ENCODE measurements at regions not wholly inside any gene's neighbourhood (a gene's known extent, or its start where the extent isn't known, plus 50 kb on each side); places are given as distances from the start of the nearest gene placed in this dataset.
A peak's percentile ranks its signal among the peaks of the same experiment; 100 is the strongest.
"Not testable (repeated sequence)": the region's sequence is repeated elsewhere in the genome, so short reads cannot be mapped to it uniquely, and the experiment has no call there.

- no TSS peak for BruUV-seq (replicated peaks)
- FAIRE-seq (no peak), DNase-seq (ENCODE audit: low read depth, low spot score) (peak; percentile 12)
- intact Hi-C loops (cut with micrococcal nuclease) (no loop called here), dilution Hi-C loops (cut with MboI; ENCODE audit: extremely low pct_ligation_motif_present, low sequenced_read_pairs) (no loop called here)
- Histone ChIP-seq H3K4me2 (ENCODE audit: insufficient read depth, low read length) (no peak overlapping the region), H3K9me1 (replicated peaks; ENCODE audit: control insufficient read depth, extremely low read depth, insufficient read depth, low read length) (no peaks in the 10 kb centered on the region), H3K9me3 (replicated peaks; ENCODE audit: control insufficient read depth, insufficient read depth, low read length) (no peaks in the 10 kb centered on the region), H3K9ac (replicated peaks; ENCODE audit: extremely low read depth, insufficient read depth, low read length) (no peak overlapping the region), H3K36me3 (ENCODE audit: control insufficient read depth in 2 of 2, extremely low read depth in 1 of 2, insufficient read depth in 2 of 2, low read length in 2 of 2) (no peaks in the 10 kb centered on the region), H2AFZ (ENCODE audit: low read depth, low read length) (no peak overlapping the region), H3K27me3 (ENCODE audit: control insufficient read depth in 2 of 2, insufficient read depth in 2 of 2, low read length in 2 of 2) (no peaks in the 10 kb centered on the region), H3K79me2 (ENCODE audit: control insufficient read depth, insufficient read depth, low read length) (no peaks in the 10 kb centered on the region), H3K4me1 (ENCODE audit: control insufficient read depth, extremely low read depth, insufficient read depth, low read length) (no peaks in the 10 kb centered on the region), H3K4me3 (replicated peaks in 1 of 3; ENCODE audit: insufficient read depth in 1 of 3, low read depth in 1 of 3, low read length in 3 of 3) (no peak overlapping the region), H3K27ac (ENCODE audit: insufficient read depth, low read depth, low read length) (no peak overlapping the region), H4K20me1 (replicated peaks; ENCODE audit: control insufficient read depth, extremely low read depth, insufficient read depth, low read length) (no peaks in the 10 kb centered on the region)
- TF ChIP-seq JUN (IDR thresholded peaks at IDR 0.05; ENCODE audit: borderline replicate concordance, insufficient read depth, insufficient read length, low read depth) (no peak), FOS (IDR thresholded peaks at IDR 0.05; ENCODE audit: borderline replicate concordance, insufficient read depth, low read length) (peak; percentile 22)
- POLR2A ChIA-PET: no interaction called here
- CTCF ChIA-PET: no interaction called here
These were observed 156.4 kb upstream of the MINDY3 start for GRCh38 chr10:16016688-16017087.

- no peak overlapping the region for H3K4me3 ChIP-seq (replicated peaks in 1 of 3; ENCODE audit: insufficient read depth in 1 of 3, low read depth in 1 of 3, low read length in 3 of 3)
- no peaks in the 10 kb centered on the region for H3K9me3 ChIP-seq (replicated peaks; ENCODE audit: control insufficient read depth, insufficient read depth, low read length)
- POLR2A ChIA-PET: no interaction called here
- BruUV-seq (replicated peaks): no TSS peak
- no peak overlapping the region for H3K9ac ChIP-seq (replicated peaks; ENCODE audit: extremely low read depth, insufficient read depth, low read length)
- H4K20me1 ChIP-seq (replicated peaks; ENCODE audit: control insufficient read depth, extremely low read depth, insufficient read depth, low read length): no peaks in the 10 kb centered on the region
- no peaks in the 10 kb centered on the region for H3K36me3 ChIP-seq (ENCODE audit: control insufficient read depth in 2 of 2, extremely low read depth in 1 of 2, insufficient read depth in 2 of 2, low read length in 2 of 2)
- dilution Hi-C loops (cut with MboI; ENCODE audit: extremely low pct_ligation_motif_present, low sequenced_read_pairs) (no loop called here), intact Hi-C loops (cut with micrococcal nuclease) (no loop called here)
- H3K9me1 ChIP-seq (replicated peaks; ENCODE audit: control insufficient read depth, extremely low read depth, insufficient read depth, low read length): no peaks in the 10 kb centered on the region
- no peak overlapping the region for H3K4me2 ChIP-seq (ENCODE audit: insufficient read depth, low read length)
- H3K27me3 ChIP-seq (ENCODE audit: control insufficient read depth in 2 of 2, insufficient read depth in 2 of 2, low read length in 2 of 2): no peaks in the 10 kb centered on the region
- DNase-seq (ENCODE audit: low read depth, low spot score) (no peak), FAIRE-seq (no peak)
- CTCF ChIA-PET: no interaction called here
- no peak overlapping the region for H3K27ac ChIP-seq (ENCODE audit: insufficient read depth, low read depth, low read length)
- H3K79me2 ChIP-seq (ENCODE audit: control insufficient read depth, insufficient read depth, low read length): no peaks in the 10 kb centered on the region
- TF ChIP-seq GATA2 (IDR thresholded peaks at IDR 0.05; ENCODE audit: insufficient read depth, insufficient read length, low read depth, low read length) (no peak), EZH2 (IDR thresholded peaks at IDR 0.05; ENCODE audit: borderline replicate concordance, low read depth, low read length, severe bottlenecking) (no peak), POLR2AphosphoS5 (IDR thresholded peaks at IDR 0.05; ENCODE audit: insufficient read depth, low read depth, low read length) (no peak), MAX (IDR thresholded peaks at IDR 0.05; ENCODE audit: insufficient read depth, insufficient read length) (no peak), CTCF (IDR thresholded peaks at IDR 0.05; ENCODE audit: extremely low read depth in 1 of 2, insufficient read depth in 1 of 2, low read depth in 1 of 2, low read length in 2 of 2) (no peak), POLR2A (IDR thresholded peaks at IDR 0.05; ENCODE audit: low read depth, low read length) (no peak), FOS (IDR thresholded peaks at IDR 0.05; ENCODE audit: borderline replicate concordance, insufficient read depth, low read length) (no peak), MYC (IDR thresholded peaks at IDR 0.05; ENCODE audit: low read depth, low read length) (no peak), JUN (IDR thresholded peaks at IDR 0.05; ENCODE audit: borderline replicate concordance, insufficient read depth, insufficient read length, low read depth) (no peak)
- H3K4me1 ChIP-seq (ENCODE audit: control insufficient read depth, extremely low read depth, insufficient read depth, low read length): no peaks in the 10 kb centered on the region
- no peak overlapping the region for H2AFZ ChIP-seq (ENCODE audit: low read depth, low read length)
These were observed 160.5 kb upstream of the MINDY3 start for GRCh38 chr10:16020836-16021235.

GRCh38 chr10:16026832-16027231 lies 166.5 kb upstream of the MINDY3 start:
- FAIRE-seq; POLR2A ChIA-PET; H3K27ac ChIP-seq (ENCODE audit: insufficient read depth, low read depth, low read length); intact Hi-C loops (cut with micrococcal nuclease); H3K9me1 ChIP-seq (replicated peaks; ENCODE audit: control insufficient read depth, extremely low read depth, insufficient read depth, low read length); H3K4me1 ChIP-seq (ENCODE audit: control insufficient read depth, extremely low read depth, insufficient read depth, low read length); H4K20me1 ChIP-seq (replicated peaks; ENCODE audit: control insufficient read depth, extremely low read depth, insufficient read depth, low read length); H2AFZ ChIP-seq (ENCODE audit: low read depth, low read length); CTCF ChIA-PET; H3K9ac ChIP-seq (replicated peaks; ENCODE audit: extremely low read depth, insufficient read depth, low read length); dilution Hi-C loops (cut with MboI; ENCODE audit: extremely low pct_ligation_motif_present, low sequenced_read_pairs); H3K79me2 ChIP-seq (ENCODE audit: control insufficient read depth, insufficient read depth, low read length); BruUV-seq (replicated peaks); H3K27me3 ChIP-seq (ENCODE audit: control insufficient read depth in 2 of 2, insufficient read depth in 2 of 2, low read length in 2 of 2); H3K4me3 ChIP-seq (replicated peaks in 1 of 3; ENCODE audit: insufficient read depth in 1 of 3, low read depth in 1 of 3, low read length in 3 of 3); H3K9me3 ChIP-seq (replicated peaks; ENCODE audit: control insufficient read depth, insufficient read depth, low read length); H3K36me3 ChIP-seq (ENCODE audit: control insufficient read depth in 2 of 2, extremely low read depth in 1 of 2, insufficient read depth in 2 of 2, low read length in 2 of 2); DNase-seq (ENCODE audit: low read depth, low spot score); H3K4me2 ChIP-seq (ENCODE audit: insufficient read depth, low read length): not testable (repeated sequence)

Measured in endothelial cell of umbilical vein (primary cell).